ENCODE measurements at regions not wholly inside any gene's neighbourhood (a gene's known extent, or its start where the extent isn't known, plus 50 kb on each side); places are given as distances from the start of the nearest gene placed in this dataset.

DNA sequence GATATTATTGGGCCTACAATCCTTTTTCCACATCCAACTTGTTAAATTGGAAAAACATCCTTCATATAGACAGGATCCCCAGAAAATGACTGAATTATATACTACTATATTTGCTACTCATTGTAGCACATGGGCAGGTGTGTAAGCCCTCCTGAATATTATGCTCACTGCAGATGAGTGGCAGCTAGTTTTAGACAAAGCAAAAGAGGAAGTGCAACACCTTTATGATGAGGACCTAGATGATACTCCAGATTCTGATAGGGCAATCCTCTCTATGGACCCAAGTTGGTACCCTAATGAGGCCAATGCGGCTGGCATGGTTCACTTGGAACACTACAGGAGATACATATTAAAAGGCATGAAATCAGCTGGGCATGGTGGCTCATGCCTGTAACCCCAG lies 119.1 kb upstream of the PLCL2 start:
- Histone ChIP-seq H3K9ac (ENCODE audit: low read length) (no peak overlapping the region), H4K20me1 (ENCODE audit: insufficient read depth) (no peaks in the 10 kb centered on the region), H3K4me3 (replicated peaks in 1 of 2; ENCODE audit: low read depth in 1 of 2, low read length in 2 of 2) (no peak overlapping the region), H3K9me2 (ENCODE audit: insufficient read depth) (no peaks in the 10 kb centered on the region), H3K4me1 (ENCODE audit: control insufficient read depth in 1 of 2, insufficient read depth in 2 of 2, low read length in 2 of 2) (no peaks in the 10 kb centered on the region), H3K27me3 (ENCODE audit: insufficient read depth, low read length) (no peaks in the 10 kb centered on the region), H2AFZ (ENCODE audit: low read depth, low read length, poor library complexity, severe bottlenecking) (no peak overlapping the region), H3K4me2 (ENCODE audit: low read length) (no peak overlapping the region), H3K27ac (ENCODE audit: low read depth, low read length) (no peak overlapping the region), H3K9me3 (ENCODE audit: control insufficient read depth in 1 of 2, insufficient read depth in 1 of 2, low read depth in 1 of 2, low read length in 2 of 2) (no peaks in the 10 kb centered on the region), H3K79me2 (ENCODE audit: insufficient read depth, low read length) (no peaks in the 10 kb centered on the region), H3K36me3 (ENCODE audit: control insufficient read depth in 1 of 2, insufficient read depth in 2 of 2, low read length in 2 of 2) (no peaks in the 10 kb centered on the region)
- no peak for DNase-seq (ENCODE audit: low read depth, low spot score)
- no peak for ATAC-seq
- TF ChIP-seq CEBPB (IDR thresholded peaks at IDR 0.05; ENCODE audit: low read depth) (no peak), CBX3 (IDR thresholded peaks at IDR 0.05; ENCODE audit: low read depth) (no peak), ELF1 (IDR thresholded peaks at IDR 0.05; ENCODE audit: borderline replicate concordance, low read depth) (no peak), ZNF274 (IDR thresholded peaks at IDR 0.05; ENCODE audit: low read depth, low read length) (no peak), SIN3A (IDR thresholded peaks at IDR 0.05; ENCODE audit: low read depth) (no peak), SRF (IDR thresholded peaks at IDR 0.05; ENCODE audit: low read depth) (no peak), ATF3 (IDR thresholded peaks at IDR 0.05) (no peak), CTCF (IDR thresholded peaks at IDR 0.05 in 2 of 3, conservative IDR thresholded peaks at IDR 0.05 in 1 of 3; ENCODE audit: borderline replicate concordance in 1 of 3, insufficient read depth in 1 of 3, low read depth in 2 of 3, low read length in 2 of 3) (no peak), EZH2phosphoT487 (IDR thresholded peaks at IDR 0.05; ENCODE audit: borderline replicate concordance) (no peak), JUND (IDR thresholded peaks at IDR 0.05) (no peak)
- TF ChIP-seq, protein P1, sequence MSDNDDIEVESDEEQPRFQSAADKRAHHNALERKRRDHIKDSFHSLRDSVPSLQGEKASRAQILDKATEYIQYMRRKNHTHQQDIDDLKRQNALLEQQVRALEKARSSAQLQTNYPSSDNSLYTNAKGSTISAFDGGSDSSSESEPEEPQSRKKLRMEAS (IDR thresholded peaks at IDR 0.05) = no peak
- CTCF ChIA-PET = no interaction called here
- intact Hi-C loops (cut with micrococcal nuclease) = no loop called here
- no TSS peak for BruUV-seq (replicated peaks)
- RAD21 ChIA-PET (ENCODE audit: low non-redundant PET in 1 of 2, low total read pairs in 2 of 2, uncharacterized antibody in 2 of 2, unreplicated experiment in 2 of 2) = no interaction called here
- POLR2A ChIA-PET = no interaction called here

Measured in HCT116 (cell line).